Esophagus (tissue), 2 donors: ENCODE measurements at regions not wholly inside any gene's neighbourhood (a gene's known extent, or its start where the extent isn't known, plus 50 kb on each side); places are given as distances from the start of the nearest gene placed in this dataset.

Source experiments
- H3K27ac ChIP-seq, 2 donors: one replicate each; pipeline ENCODE4 v1.5.1; 2013; ENCODE audit warnings: low read depth in 2 of 2, mild to moderate bottlenecking in 2 of 2, inconsistent platforms in 1 of 2, low read length in 1 of 2, moderate library complexity in 1 of 2
- H3K27me3 ChIP-seq, 2 donors: one replicate each; pipeline ENCODE4 v1.6.1; 2013; ENCODE audit warnings: low read length in 2 of 2, control low read depth in 1 of 2, mild to moderate bottlenecking in 1 of 2; ENCODE audit not compliant: insufficient read depth in 2 of 2, control insufficient read depth in 1 of 2
- H3K36me3 ChIP-seq, 2 donors: one replicate each; pipeline ENCODE4 v1.6.1; 2013; ENCODE audit warnings: low read length in 1 of 2; ENCODE audit not compliant: control insufficient read depth in 2 of 2, insufficient read depth in 2 of 2
- H3K4me1 ChIP-seq, 2 donors: one replicate each; pipeline ENCODE4 v1.6.1; 2013; ENCODE audit warnings: low read length in 1 of 2; ENCODE audit not compliant: control insufficient read depth in 2 of 2, insufficient read depth in 2 of 2
- H3K4me3 ChIP-seq, 2 donors: one replicate each; pipeline ENCODE4 v1.5.1; 2013; ENCODE audit warnings: low read length in 2 of 2, mild to moderate bottlenecking in 2 of 2, low read depth in 1 of 2, moderate library complexity in 1 of 2
- H3K9me3 ChIP-seq, 2 donors: one replicate each; pipeline ENCODE4 v1.6.1; 2013; ENCODE audit warnings: mild to moderate bottlenecking in 2 of 2, low read depth in 1 of 2, low read length in 1 of 2, moderate library complexity in 1 of 2; ENCODE audit not compliant: control insufficient read depth in 2 of 2, insufficient read depth in 1 of 2
- WGBS, 2 donors: extraction: QIAGEN DNeasy Blood & Tissue Kit; methylation state at CpG; one replicate each; pipeline ENCODE4 v1.1.7; 2013; 5-methylcytosine and 5-hydroxymethylcytosine counted together
- donor health status: healthy with polysubstance abuse.
- donor health status: Bipolar disorder and iron deficiency.

DNA sequence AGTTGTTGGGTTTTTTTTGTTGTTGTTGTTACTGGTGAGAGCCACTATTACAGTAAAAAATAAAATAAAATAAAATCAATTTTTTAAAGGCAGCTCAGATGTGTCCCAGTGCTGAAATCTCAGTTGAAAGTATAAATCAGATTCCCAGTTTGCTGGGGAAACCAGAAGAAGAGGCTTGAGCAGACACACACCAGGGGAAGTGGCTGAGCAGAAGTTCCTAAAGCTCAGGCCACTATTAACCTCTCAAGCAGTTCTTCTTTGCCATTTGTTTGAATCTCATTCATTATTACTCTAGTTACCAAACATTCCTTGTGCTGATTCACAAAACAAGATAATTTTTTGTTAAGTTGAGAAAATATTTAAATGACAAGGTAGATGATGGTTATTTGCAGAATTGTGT, 70.9 kb upstream of the ZSWIM6 start:
- Histone ChIP-seq H3K27me3 (no peaks in the 10 kb centered on the region), H3K36me3 (no peaks in the 10 kb centered on the region), H3K9me3 (no peaks in the 10 kb centered on the region), H3K4me3 (no peak overlapping the region), H3K27ac (no peak overlapping the region), H3K4me1 (no peaks in the 10 kb centered on the region)

DNA sequence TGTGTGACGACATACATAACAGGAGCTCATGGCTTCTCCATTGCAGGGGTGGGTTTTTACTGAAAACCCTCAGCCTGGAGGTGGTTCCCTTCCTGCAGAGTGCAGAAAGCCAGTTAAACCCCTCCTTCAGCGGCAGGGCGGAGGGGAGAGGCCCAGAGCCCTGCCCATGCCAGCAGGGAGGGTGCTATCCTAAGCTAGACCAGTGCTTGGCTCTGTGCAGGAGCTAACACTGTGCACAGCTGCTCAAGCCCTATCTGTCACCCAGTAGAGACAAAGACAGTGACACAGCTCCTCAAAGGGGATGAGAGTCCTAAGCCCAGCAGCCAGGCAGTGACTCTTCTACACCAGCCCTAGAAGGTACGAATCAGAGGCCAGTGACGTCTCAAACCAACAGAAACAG, 70.0 kb upstream of the ZSWIM6 start:
- no peaks in the 10 kb centered on the region for H3K9me3 ChIP-seq
- no peaks in the 10 kb centered on the region for H3K27me3 ChIP-seq
- H3K4me1 ChIP-seq, result no peaks in the 10 kb centered on the region
- 90 to 93% methylated on average over 5 of the region's 5 CpGs for WGBS, 2 donors
- H3K36me3 ChIP-seq, result no peaks in the 10 kb centered on the region
- H3K27ac ChIP-seq, result no peak overlapping the region
- no peak overlapping the region for H3K4me3 ChIP-seq

DNA sequence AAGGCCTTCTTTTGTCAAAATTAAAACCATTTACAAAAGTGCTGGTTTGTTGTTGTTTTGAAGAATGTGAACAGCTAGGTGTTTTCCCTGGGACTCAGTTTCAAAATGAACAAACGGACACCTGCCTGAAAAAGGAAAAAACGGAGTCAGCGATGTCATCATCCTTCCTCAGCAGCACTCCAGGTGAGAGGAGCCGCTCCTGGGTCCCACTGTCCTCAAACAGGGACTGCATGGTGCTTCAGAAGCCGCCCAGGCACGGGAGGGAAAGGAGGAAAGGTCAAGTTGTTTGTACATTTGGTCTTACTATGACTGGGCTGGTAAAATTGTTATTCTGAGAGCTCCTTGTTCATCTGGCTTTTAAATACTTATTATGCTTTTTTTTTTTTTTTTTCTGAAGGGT, 69.0 kb upstream of the ZSWIM6 start:
- no peak overlapping the region for H3K27ac ChIP-seq
- H3K4me1 ChIP-seq, result no peaks in the 10 kb centered on the region
- H3K4me3 ChIP-seq, result no peak overlapping the region
- 67 to 79% methylated on average over 6 of the region's 6 CpGs for WGBS, 2 donors
- no peaks in the 10 kb centered on the region for H3K36me3 ChIP-seq
- H3K9me3 ChIP-seq, result no peaks in the 10 kb centered on the region
- H3K27me3 ChIP-seq, result no peaks in the 10 kb centered on the region

DNA sequence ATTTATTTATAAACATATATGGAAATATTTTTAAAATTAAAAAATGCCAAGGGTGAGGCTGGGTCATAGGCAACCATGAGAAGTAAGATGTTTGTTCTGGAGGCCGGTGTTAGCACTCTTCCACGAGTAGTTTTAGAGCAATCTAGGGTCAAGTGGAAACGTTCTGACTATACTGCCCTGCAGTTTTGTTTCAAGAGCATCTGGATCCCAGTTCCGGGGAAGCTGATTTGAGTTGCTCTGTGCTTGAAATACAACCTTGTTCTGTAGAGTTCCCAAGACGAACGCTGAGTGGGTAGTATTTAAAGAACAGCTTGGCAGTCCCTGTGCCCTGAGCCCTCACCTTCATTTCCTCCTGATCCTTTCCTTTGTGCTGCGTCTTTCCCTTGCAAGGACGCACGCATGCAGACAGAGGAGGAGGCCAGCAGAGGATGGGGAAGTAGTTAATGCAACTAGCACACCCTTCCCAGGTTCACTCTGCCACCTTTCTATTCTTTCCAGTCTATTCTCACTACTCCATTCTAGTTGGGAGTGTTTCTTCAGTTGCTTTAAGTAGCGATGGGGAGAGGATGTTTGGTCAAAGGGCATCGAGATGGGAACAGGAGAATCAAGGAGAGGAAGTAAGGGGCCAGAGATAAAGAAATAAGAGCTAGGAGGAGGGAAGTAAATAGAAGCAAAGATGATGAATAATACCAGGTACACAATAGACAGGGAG, 68.3 kb upstream of the ZSWIM6 start:
- H3K4me1 ChIP-seq, result no peaks in the 10 kb centered on the region
- H3K9me3 ChIP-seq, result no peaks in the 10 kb centered on the region
- no peaks in the 10 kb centered on the region for H3K36me3 ChIP-seq
- no peaks in the 10 kb centered on the region for H3K27me3 ChIP-seq
- no peak overlapping the region for H3K27ac ChIP-seq
- 62 to 65% methylated on average over 11 of the region's 11 CpGs for WGBS, 2 donors
- H3K4me3 ChIP-seq, result no peak overlapping the region

DNA sequence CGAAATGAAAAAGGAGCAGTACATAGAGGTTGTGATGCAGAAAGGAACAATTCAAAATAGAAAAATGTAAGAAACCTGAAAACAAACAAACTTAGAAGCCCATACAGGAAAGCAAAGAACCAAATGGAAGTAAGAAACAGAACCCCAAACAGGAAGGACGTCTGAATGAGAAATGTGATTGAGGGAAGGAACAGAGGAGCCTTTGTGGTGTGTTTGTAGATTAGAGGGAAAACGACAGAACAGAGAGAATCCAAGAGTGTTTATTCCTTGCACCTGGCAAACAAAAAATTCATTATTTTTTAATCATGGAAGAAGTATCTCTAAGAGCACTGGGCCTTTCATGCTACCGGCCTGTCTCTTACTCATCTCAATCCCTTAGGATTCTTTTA, 67.8 kb upstream of the ZSWIM6 start:
- no peaks in the 10 kb centered on the region for H3K9me3 ChIP-seq
- H3K4me3 ChIP-seq, result no peak overlapping the region
- no peak overlapping the region for H3K27ac ChIP-seq
- no peaks in the 10 kb centered on the region for H3K27me3 ChIP-seq
- WGBS, 2 donors, result 64 to 70% methylated on average over 4 of the region's 4 CpGs
- H3K36me3 ChIP-seq, result no peaks in the 10 kb centered on the region
- H3K4me1 ChIP-seq, result no peaks in the 10 kb centered on the region

DNA sequence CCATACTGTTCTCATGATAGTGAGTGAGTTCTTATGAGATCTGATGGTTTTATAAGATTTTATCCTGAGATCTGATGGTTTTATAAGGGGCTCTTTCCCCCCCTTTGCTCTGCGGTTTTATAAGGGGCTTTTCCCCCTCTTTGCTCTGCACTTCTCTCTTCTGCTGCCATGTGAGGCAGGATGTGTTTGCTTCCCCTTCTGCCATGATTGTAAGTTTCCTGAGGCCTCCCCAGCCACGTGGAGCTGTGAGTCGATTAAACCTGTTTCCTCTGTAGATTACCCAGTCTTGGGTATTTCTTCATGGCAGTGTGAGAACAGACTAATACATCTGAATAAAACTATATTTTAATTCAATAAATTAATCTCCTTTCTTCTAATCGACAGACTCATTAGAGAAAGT, 64.9 kb upstream of the ZSWIM6 start:
- Histone ChIP-seq H3K9me3 (no peaks in the 10 kb centered on the region), H3K4me1 (no peaks in the 10 kb centered on the region), H3K27me3 (no peaks in the 10 kb centered on the region), H3K36me3 (no peaks in the 10 kb centered on the region), H3K27ac (no peak overlapping the region), H3K4me3 (no peak overlapping the region)
- 74 to 76% methylated on average over 4 of the region's 4 CpGs for WGBS, 2 donors

DNA sequence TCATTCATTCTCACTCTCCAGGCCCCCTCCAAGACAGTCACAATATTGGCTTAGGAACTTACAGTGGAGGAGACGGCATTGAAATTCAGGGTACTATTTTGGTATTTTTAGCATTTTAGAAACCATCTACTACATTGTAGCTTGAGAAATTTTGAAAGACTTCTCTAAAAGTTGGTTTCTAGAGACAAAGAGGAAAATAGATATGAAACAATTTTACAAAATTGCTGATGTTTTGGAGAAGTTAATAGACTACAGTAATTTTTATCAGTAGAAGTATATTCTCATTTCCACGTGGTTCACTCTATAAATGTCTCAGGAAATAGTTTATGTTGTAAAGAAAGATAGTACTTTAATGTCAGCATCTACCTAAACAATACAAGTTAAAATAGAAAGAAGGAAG, 63.2 kb upstream of the ZSWIM6 start:
- Histone ChIP-seq H3K9me3 (no peaks in the 10 kb centered on the region), H3K4me1 (no peaks in the 10 kb centered on the region), H3K36me3 (no peaks in the 10 kb centered on the region), H3K27ac (no peak overlapping the region), H3K4me3 (no peak overlapping the region), H3K27me3 (no peaks in the 10 kb centered on the region)
- 54 to 68% methylated on average over 2 of the region's 2 CpGs for WGBS, 2 donors

DNA sequence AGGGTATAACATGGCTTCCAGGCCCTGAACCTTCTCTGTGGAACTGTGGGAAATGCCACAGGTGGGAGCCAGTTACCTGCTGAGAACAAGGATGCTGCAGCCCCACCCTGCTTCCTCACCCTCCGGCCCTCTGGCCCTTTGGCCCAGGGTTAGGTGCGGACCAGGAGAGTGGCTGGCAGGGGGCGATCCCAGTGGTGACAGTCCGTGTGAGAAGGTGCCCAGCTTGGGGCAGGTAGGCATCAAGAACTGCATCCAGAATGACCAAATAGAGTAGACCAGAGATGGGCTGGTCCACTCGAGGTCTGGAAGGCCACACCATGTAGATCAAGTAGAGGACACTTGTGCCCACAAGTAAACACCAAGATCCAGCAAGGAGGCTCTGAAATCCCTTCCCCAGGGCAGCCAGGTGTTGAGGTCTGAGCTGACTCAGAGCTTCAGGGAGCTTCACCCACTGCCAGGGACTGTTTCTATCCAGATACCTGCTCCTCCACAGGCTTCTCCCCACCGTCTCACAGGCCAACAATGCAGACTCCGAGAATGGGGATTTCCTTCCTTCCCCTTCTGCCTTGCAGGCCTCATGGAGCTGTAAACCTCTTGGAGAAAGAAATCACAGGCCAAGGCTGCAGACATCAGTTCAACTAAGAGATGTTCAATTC, 61.4 kb upstream of the ZSWIM6 start:
- WGBS, 2 donors, result 71 to 80% methylated on average over 7 of the region's 7 CpGs
- no peaks in the 10 kb centered on the region for H3K27me3 ChIP-seq
- no peaks in the 10 kb centered on the region for H3K36me3 ChIP-seq
- H3K9me3 ChIP-seq, result no peaks in the 10 kb centered on the region
- no peaks in the 10 kb centered on the region for H3K4me1 ChIP-seq
- no peak overlapping the region for H3K4me3 ChIP-seq
- H3K27ac ChIP-seq, result no peak overlapping the region

DNA sequence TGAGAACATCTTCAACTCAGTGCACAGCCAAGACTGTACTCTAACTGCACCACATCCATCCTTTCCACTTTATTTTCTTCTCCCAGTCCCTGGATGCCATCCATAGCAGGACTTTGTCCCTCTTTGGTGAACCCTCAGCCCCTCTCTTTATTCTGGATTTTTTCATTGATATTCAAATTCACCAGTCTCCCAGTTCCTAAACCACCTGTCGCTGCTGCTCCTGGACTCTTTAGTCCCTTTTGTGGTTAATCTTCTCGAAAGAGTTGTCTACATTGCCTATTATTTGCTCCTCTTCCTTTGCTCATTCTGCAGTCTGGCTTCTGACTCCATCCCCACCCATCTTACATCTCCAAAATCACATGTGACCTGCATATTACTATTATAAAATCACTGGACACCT, 59.4 kb upstream of the ZSWIM6 start:
- Histone ChIP-seq H3K9me3 (no peaks in the 10 kb centered on the region), H3K4me3 (no peak overlapping the region), H3K4me1 (no peaks in the 10 kb centered on the region), H3K36me3 (no peaks in the 10 kb centered on the region), H3K27me3 (no peaks in the 10 kb centered on the region), H3K27ac (no peak overlapping the region)
- 90 to 94% methylated on average over 2 of the region's 2 CpGs for WGBS, 2 donors

DNA sequence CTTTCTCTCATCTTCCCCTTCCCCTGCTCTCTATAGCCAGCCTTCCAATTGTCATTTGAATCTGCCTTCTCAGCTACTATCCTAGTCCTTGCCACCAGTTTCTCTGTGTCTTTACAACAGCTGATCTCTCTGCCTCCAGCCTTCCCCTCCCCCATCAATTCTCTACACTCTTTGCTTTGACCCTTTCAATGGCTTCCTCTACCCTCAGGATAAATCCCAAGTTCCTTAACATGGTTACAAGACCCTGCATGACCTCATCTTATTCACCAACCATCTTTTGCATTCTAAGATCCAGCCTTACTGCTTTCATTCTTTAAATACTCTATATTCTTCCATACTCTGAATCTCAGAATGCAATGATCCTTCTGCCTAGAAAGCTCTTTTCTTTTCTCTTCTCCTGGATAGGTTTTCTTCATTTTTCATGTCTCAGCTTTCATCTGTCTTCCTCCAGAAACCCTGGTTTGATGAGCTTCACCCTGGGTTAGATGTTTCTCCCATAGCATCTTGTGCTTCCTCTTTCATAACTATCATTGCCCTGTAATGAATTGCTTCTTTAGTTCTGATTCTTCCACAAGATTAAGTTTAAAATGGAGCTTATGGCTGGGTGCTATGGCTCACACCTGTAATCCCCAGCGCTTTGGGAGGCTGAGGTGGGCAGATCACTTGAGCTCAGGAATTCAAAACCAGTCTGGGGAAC, 58.6 kb upstream of the ZSWIM6 start:
- no peaks in the 10 kb centered on the region for H3K9me3 ChIP-seq
- no peak overlapping the region for H3K4me3 ChIP-seq
- no peak overlapping the region for H3K27ac ChIP-seq
- no peaks in the 10 kb centered on the region for H3K36me3 ChIP-seq
- 93 to 96% methylated on average over 1 of the region's 1 CpG for WGBS, 2 donors
- H3K27me3 ChIP-seq, result no peaks in the 10 kb centered on the region
- H3K4me1 ChIP-seq, result no peaks in the 10 kb centered on the region
